GM23248 (cell line): ENCODE measurements at regions not wholly inside any gene's neighbourhood (a gene's known extent, or its start where the extent isn't known, plus 50 kb on each side); places are given as distances from the start of the nearest gene placed in this dataset.

ENCODE experiments used
- DNase-seq: peaks from one replicate; pipeline ENCODE4 v3.0.0-alpha.2; 2015
- H2AFZ ChIP-seq: fragments of 200-600 bp; sonication (generic); 2 replicates; pipeline ENCODE4 v1.6.1; 2016; ENCODE audit warnings: antibody characterized with exemption
- H3F3A ChIP-seq: fragments of 200-600 bp; sonication (generic); 2 replicates; pipeline ENCODE4 v1.6.1; 2016; ENCODE audit warnings: mild to moderate bottlenecking, antibody characterized with exemption, mixed run types; ENCODE audit not compliant: insufficient read depth
- H3K27ac ChIP-seq: fragments of 200-600 bp; sonication (generic); 2 replicates; pipeline ENCODE4 v1.5.1; 2016; ENCODE audit warnings: mild to moderate bottlenecking
- H3K27me3 ChIP-seq: fragments of 200-600 bp; sonication (generic); replicated peaks from 2 replicates; pipeline ENCODE4 v1.6.1; 2016; ENCODE audit warnings: mild to moderate bottlenecking; ENCODE audit not compliant: insufficient read depth
- H3K36me3 ChIP-seq: fragments of 200-600 bp; sonication (generic); 2 replicates; pipeline ENCODE4 v1.6.1; 2016; ENCODE audit warnings: low read depth, mild to moderate bottlenecking
- H3K4me1 ChIP-seq: fragments of 200-600 bp; sonication (generic); 2 replicates; pipeline ENCODE4 v1.6.1; 2016; ENCODE audit warnings: mild to moderate bottlenecking; ENCODE audit not compliant: insufficient read depth
- H3K4me2 ChIP-seq: fragments of 200-600 bp; sonication (generic); one replicate; pipeline ENCODE4 v1.6.1; 2016; ENCODE audit warnings: mild to moderate bottlenecking; ENCODE audit not compliant: unreplicated experiment
- H3K4me3 ChIP-seq: fragments of 200-600 bp; sonication (generic); 2 replicates; pipeline ENCODE4 v1.5.1; 2016; ENCODE audit warnings: mild to moderate bottlenecking
- H3K79me2 ChIP-seq: fragments of 200-600 bp; sonication (generic); 2 replicates; pipeline ENCODE4 v1.6.1; 2016; ENCODE audit warnings: mild to moderate bottlenecking; ENCODE audit not compliant: insufficient read depth
- H3K9ac ChIP-seq: fragments of 200-600 bp; sonication (generic); 2 replicates; pipeline ENCODE4 v1.6.1; 2016; ENCODE audit warnings: mild to moderate bottlenecking
- H3K9me2 ChIP-seq: fragments of 200-600 bp; sonication (generic); 2 replicates; pipeline ENCODE4 v1.6.1; 2016; ENCODE audit warnings: mixed run types, mild to moderate bottlenecking, moderate library complexity; ENCODE audit not compliant: insufficient read depth
- H3K9me3 ChIP-seq: fragments of 200-600 bp; sonication (generic); one replicate; pipeline ENCODE4 v1.6.1; 2017; ENCODE audit warnings: low read depth
- H4K20me1 ChIP-seq: fragments of 200-600 bp; sonication (generic); 2 replicates; pipeline ENCODE4 v1.6.0; 2016; ENCODE audit not compliant: insufficient read depth
- EZH2 ChIP-seq: fragments of 200-600 bp; sonication (generic); IDR thresholded peaks from 2 replicates; pipeline ENCODE4 v1.6.1; 2018; ENCODE audit warnings: antibody characterized with exemption, mild to moderate bottlenecking; ENCODE audit not compliant: insufficient read depth, poor library complexity, severe bottlenecking
- EZH2phosphoT487 ChIP-seq: fragments of 200-600 bp; sonication (generic); IDR thresholded peaks from 2 replicates; pipeline ENCODE4 v1.6.1; 2018; ENCODE audit warnings: antibody characterized with exemption, moderate library complexity, mild to moderate bottlenecking, low read depth; ENCODE audit not compliant: insufficient read depth
- WGBS, 2 experiments: methylation state at CpG; one replicate each; pipeline ENCODE4 v1.1.6; 2015 to 2017; ENCODE audit warnings: low lambda C conversion rate in 2 of 2, low coverage in 1 of 2; ENCODE audit errors: missing lambda C conversion rate in 2 of 2; 5-methylcytosine and 5-hydroxymethylcytosine counted together
- in situ Hi-C: fragments of 300-500 bp; cut with MboI; formaldehyde crosslinking; loops from 2 replicates; pipeline ENCODE4 v1.15.0; 2020

DNA sequence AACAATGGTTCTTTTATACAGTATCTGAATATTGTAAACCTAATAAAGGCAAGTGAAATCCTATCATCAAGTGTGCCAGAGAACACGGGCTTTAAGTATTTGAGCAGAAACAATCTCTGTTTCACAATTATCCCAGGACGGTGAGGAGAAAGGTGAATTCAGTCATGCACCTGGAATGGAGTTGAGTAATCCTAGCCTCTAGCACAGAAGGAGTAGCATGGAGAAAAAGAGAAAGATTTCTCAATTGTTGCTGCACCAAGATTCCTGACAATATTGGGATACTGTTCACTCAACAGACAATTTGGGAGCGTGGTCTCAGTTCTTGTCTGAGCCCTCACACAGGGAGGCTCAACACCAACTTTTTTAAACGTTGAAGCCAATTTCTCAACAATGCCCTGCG is 510.6 kb downstream of the SOX11 start:
- WGBS, 2 experiments: 21 to 25% methylated on average over 5 of the region's 5 CpGs
- H3K4me3 ChIP-seq: no peak overlapping the region
- in situ Hi-C loops: no loop called here

DNA sequence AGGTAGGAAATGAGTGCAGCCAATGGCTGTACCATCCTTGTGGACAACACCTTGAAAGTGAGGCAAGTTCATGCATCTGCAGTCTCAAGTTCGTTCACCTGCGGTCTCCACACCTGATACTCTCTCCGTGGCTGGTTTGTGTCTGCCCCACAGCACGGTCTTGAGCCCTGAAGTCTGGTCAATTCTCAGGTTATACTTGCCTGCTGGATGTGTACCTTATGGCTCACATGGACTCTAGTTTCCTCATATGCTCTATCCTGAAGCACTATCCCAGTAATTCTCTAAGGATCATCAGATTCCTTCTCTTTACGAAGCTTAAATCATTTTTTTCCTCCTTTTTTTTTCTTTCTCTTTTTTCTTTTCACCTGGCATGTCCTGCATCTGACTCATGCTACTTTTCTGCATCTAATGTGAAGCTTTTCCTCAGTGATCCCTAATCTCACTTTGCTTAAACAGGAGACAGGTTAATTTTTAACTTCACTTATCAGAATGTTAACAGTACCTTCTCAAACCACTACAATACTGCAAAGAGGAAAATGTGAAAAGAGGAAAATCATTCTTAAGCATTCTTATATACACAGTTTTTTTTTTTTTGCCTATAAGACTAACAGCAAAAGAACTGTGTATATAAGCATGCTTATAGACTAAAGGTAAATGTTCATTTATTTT is 511.2 kb downstream of the SOX11 start:
- H3K4me2 ChIP-seq: no peak overlapping the region
- in situ Hi-C loops: no loop called here
- WGBS, 2 experiments: 24% methylated on average over 5 of the region's 5 CpGs

More for the DNA sequence above, 510.6 kb downstream of the SOX11 start:
- no peaks in the 10 kb centered on the region for H3K9me3 ChIP-seq
- H3K9ac ChIP-seq: no peak overlapping the region
- no peaks in the 10 kb centered on the region for H3F3A ChIP-seq
- H3K79me2 ChIP-seq: no peaks in the 10 kb centered on the region
- H2AFZ ChIP-seq: no peak overlapping the region
- no peaks in the 10 kb centered on the region for H4K20me1 ChIP-seq
- no peaks in the 10 kb centered on the region for H3K9me2 ChIP-seq
- H3K27ac ChIP-seq: no peak overlapping the region
- no peaks in the 10 kb centered on the region for H3K27me3 ChIP-seq
- H3K4me2 ChIP-seq: no peak overlapping the region
- DNase-seq: no peak
- no peaks in the 10 kb centered on the region for H3K4me1 ChIP-seq
- TF ChIP-seq EZH2phosphoT487 (no peak), EZH2 (no peak)
- no peaks in the 10 kb centered on the region for H3K36me3 ChIP-seq

GRCh38 chr2:6206882-6207281 is 514.7 kb downstream of the SOX11 start:
- DNase-seq: no peak
- TF ChIP-seq EZH2 (no peak), EZH2phosphoT487 (no peak)
- WGBS, 2 experiments: 36 to 39% methylated on average over 8 of the region's 8 CpGs

More for the DNA sequence above, 511.2 kb downstream of the SOX11 start:
- no peaks in the 10 kb centered on the region for H3F3A ChIP-seq
- no peak for TF ChIP-seq EZH2phosphoT487
- no peak for TF ChIP-seq EZH2
- no peaks in the 10 kb centered on the region for H3K36me3 ChIP-seq
- no peak overlapping the region for H3K27ac ChIP-seq
- no peaks in the 10 kb centered on the region for H3K9me3 ChIP-seq
- H3K4me1 ChIP-seq: no peaks in the 10 kb centered on the region
- no peak overlapping the region for H3K9ac ChIP-seq
- H4K20me1 ChIP-seq: no peaks in the 10 kb centered on the region
- H3K9me2 ChIP-seq: no peaks in the 10 kb centered on the region
- H3K27me3 ChIP-seq: no peaks in the 10 kb centered on the region
- no peak for DNase-seq
- H2AFZ ChIP-seq: no peak overlapping the region
- no peak overlapping the region for H3K4me3 ChIP-seq
- no peaks in the 10 kb centered on the region for H3K79me2 ChIP-seq

DNA sequence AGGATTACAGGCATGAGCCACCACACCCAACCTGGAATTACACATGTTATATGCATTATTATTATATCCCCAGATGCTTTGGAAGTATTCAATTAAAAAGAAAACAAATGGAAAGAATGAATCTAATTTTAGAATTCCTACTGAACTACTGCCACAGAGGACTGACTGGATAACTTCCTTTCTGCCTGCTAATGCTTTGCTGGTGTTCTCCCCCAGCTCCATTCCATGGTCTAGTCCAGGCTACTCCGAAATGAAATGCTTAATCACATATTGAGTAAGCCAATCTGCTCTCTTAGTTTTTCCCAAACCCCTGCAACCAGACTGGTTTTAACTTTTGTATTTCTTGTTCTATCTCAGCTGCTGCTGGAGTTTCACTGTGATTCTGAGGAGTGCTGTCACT is 519.1 kb downstream of the SOX11 start:
- TF ChIP-seq EZH2phosphoT487 (no peak), EZH2 (no peak)
- Histone ChIP-seq H3K27ac (no peak overlapping the region), H3K9me2 (no peaks in the 10 kb centered on the region), H3K4me1 (no peaks in the 10 kb centered on the region), H3K9me3 (no peaks in the 10 kb centered on the region), H3K9ac (no peak overlapping the region), H2AFZ (no peak overlapping the region), H3K79me2 (no peaks in the 10 kb centered on the region), H3K27me3 (no peaks in the 10 kb centered on the region), H3K36me3 (no peaks in the 10 kb centered on the region), H3F3A (no peaks in the 10 kb centered on the region), H3K4me2 (no peak overlapping the region), H3K4me3 (no peak overlapping the region), H4K20me1 (no peaks in the 10 kb centered on the region)
- in situ Hi-C loops: no loop called here
- 8 to 11% methylated on average over 1 of the region's 1 CpG for WGBS, 2 experiments
- no peak for DNase-seq

More at GRCh38 chr2:6206882-6207281, 514.7 kb downstream of the SOX11 start:
- H3K9me3 ChIP-seq: no peaks in the 10 kb centered on the region
- no peak overlapping the region for H2AFZ ChIP-seq
- no peaks in the 10 kb centered on the region for H4K20me1 ChIP-seq
- H3K9ac ChIP-seq: no peak overlapping the region
- no peaks in the 10 kb centered on the region for H3K79me2 ChIP-seq
- no peaks in the 10 kb centered on the region for H3K36me3 ChIP-seq
- in situ Hi-C loops: no loop called here
- no peak overlapping the region for H3K4me2 ChIP-seq
- H3K27me3 ChIP-seq: no peaks in the 10 kb centered on the region
- H3K9me2 ChIP-seq: no peaks in the 10 kb centered on the region
- no peak overlapping the region for H3K4me3 ChIP-seq
- no peak overlapping the region for H3K27ac ChIP-seq
- no peaks in the 10 kb centered on the region for H3K4me1 ChIP-seq
- no peaks in the 10 kb centered on the region for H3F3A ChIP-seq
